ENCODE measurements at regions not wholly inside any gene's neighbourhood (a gene's known extent, or its start where the extent isn't known, plus 50 kb on each side); places are given as distances from the start of the nearest gene placed in this dataset.

GRCh38 chr16:49931266-49931665 is 75.4 kb upstream of the ZNF423 start:
- no peaks in the 10 kb centered on the region for H4K20me1 ChIP-seq (ENCODE audit: insufficient read depth, low read length)

GRCh38 chr16:49931916-49932315 is 76.0 kb upstream of the ZNF423 start:
- H3K27me3 ChIP-seq (ENCODE audit: control insufficient read depth in 2 of 2, insufficient read depth in 2 of 2, low read length in 2 of 2): no peaks in the 10 kb centered on the region
- H3K4me1 Mint-ChIP-seq: no peaks in the 10 kb centered on the region
- DNase-seq: no peak
- H3K4me1 ChIP-seq (ENCODE audit: control insufficient read depth in 1 of 2, insufficient read depth in 2 of 2, low read length in 2 of 2): no peaks in the 10 kb centered on the region
- intact Hi-C loops (cut with micrococcal nuclease): no loop called here
- H3K36me3 Mint-ChIP-seq: no peaks in the 10 kb centered on the region
- no peak overlapping the region for H3K9ac ChIP-seq (ENCODE audit: insufficient read depth, low read length, poor library complexity, severe bottlenecking)
- H3K27ac ChIP-seq (ENCODE audit: low read depth in 1 of 2, low read length in 2 of 2): no peak overlapping the region
- no peak overlapping the region for H2AFZ ChIP-seq (ENCODE audit: insufficient read depth, low read depth, low read length, poor library complexity, severe bottlenecking)
- H3K27ac Mint-ChIP-seq: no peak overlapping the region
- H3K27me3 Mint-ChIP-seq (ENCODE audit: low read depth in 3 of 3): peaks cover 0 to 4% (median 0%) of the 10 kb centered on the region in 3 donors
- H3K4me3 ChIP-seq (replicated peaks in 1 of 3; ENCODE audit: low read depth in 2 of 3, low read length in 3 of 3): no peak overlapping the region
- H3K79me2 ChIP-seq (ENCODE audit: insufficient read depth, low read length): no peaks in the 10 kb centered on the region
- H3K9me3 Mint-ChIP-seq: peaks cover 0 to 3% (median 0%) of the 10 kb centered on the region in 7 donors
- H3K9me3 ChIP-seq (replicated peaks in 1 of 2; ENCODE audit: control insufficient read depth in 1 of 2, insufficient read depth in 1 of 2, low read length in 2 of 2): no peaks in the 10 kb centered on the region
- H3K4me3 Mint-ChIP-seq: no peak overlapping the region
- no peaks in the 10 kb centered on the region for H3K36me3 ChIP-seq (replicated peaks in 1 of 2; ENCODE audit: control insufficient read depth in 1 of 2, insufficient read depth in 2 of 2, low read length in 2 of 2)
- WGBS (ENCODE audit: insufficient coverage): 88% methylated on average over 6 of the region's 10 CpGs
- no peaks in the 10 kb centered on the region for H4K20me1 ChIP-seq (ENCODE audit: insufficient read depth, low read length)
- TF ChIP-seq, protein P1, sequence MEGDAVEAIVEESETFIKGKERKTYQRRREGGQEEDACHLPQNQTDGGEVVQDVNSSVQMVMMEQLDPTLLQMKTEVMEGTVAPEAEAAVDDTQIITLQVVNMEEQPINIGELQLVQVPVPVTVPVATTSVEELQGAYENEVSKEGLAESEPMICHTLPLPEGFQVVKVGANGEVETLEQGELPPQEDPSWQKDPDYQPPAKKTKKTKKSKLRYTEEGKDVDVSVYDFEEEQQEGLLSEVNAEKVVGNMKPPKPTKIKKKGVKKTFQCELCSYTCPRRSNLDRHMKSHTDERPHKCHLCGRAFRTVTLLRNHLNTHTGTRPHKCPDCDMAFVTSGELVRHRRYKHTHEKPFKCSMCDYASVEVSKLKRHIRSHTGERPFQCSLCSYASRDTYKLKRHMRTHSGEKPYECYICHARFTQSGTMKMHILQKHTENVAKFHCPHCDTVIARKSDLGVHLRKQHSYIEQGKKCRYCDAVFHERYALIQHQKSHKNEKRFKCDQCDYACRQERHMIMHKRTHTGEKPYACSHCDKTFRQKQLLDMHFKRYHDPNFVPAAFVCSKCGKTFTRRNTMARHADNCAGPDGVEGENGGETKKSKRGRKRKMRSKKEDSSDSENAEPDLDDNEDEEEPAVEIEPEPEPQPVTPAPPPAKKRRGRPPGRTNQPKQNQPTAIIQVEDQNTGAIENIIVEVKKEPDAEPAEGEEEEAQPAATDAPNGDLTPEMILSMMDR (IDR thresholded peaks at IDR 0.05): no peak
- no peak overlapping the region for H3K4me2 ChIP-seq (replicated peaks; ENCODE audit: extremely low read depth, low read length, poor library complexity, severe bottlenecking)

More at GRCh38 chr16:49931266-49931665, 75.4 kb upstream of the ZNF423 start:
- TF ChIP-seq, protein P1 (IDR thresholded peaks at IDR 0.05): no peak
- no peaks in the 10 kb centered on the region for H3K4me1 ChIP-seq (ENCODE audit: control insufficient read depth in 1 of 2, insufficient read depth in 2 of 2, low read length in 2 of 2)
- Mint-ChIP-seq H3K4me1 (no peaks in the 10 kb centered on the region), H3K27ac (no peak overlapping the region), H3K36me3 (no peaks in the 10 kb centered on the region), H3K4me3 (no peak overlapping the region), H3K9me3 (peaks cover 0 to 3% (median 0%) of the 10 kb centered on the region in 7 donors), H3K27me3 (ENCODE audit: low read depth in 3 of 3) (peaks cover 0 to 4% (median 0%) of the 10 kb centered on the region in 3 donors)
- H3K79me2 ChIP-seq (ENCODE audit: insufficient read depth, low read length): no peaks in the 10 kb centered on the region
- H3K9me3 ChIP-seq (replicated peaks in 1 of 2; ENCODE audit: control insufficient read depth in 1 of 2, insufficient read depth in 1 of 2, low read length in 2 of 2): no peaks in the 10 kb centered on the region
- 84% methylated on average over 4 of the region's 5 CpGs for WGBS (ENCODE audit: insufficient coverage)
- intact Hi-C loops (cut with micrococcal nuclease): no loop called here
- DNase-seq: no peak
- no peak overlapping the region for H2AFZ ChIP-seq (ENCODE audit: insufficient read depth, low read depth, low read length, poor library complexity, severe bottlenecking)
- no peaks in the 10 kb centered on the region for H3K27me3 ChIP-seq (ENCODE audit: control insufficient read depth in 2 of 2, insufficient read depth in 2 of 2, low read length in 2 of 2)
- no peak overlapping the region for H3K9ac ChIP-seq (ENCODE audit: insufficient read depth, low read length, poor library complexity, severe bottlenecking)
- H3K27ac ChIP-seq (ENCODE audit: low read depth in 1 of 2, low read length in 2 of 2): no peak overlapping the region
- H3K4me2 ChIP-seq (replicated peaks; ENCODE audit: extremely low read depth, low read length, poor library complexity, severe bottlenecking): no peak overlapping the region
- H3K36me3 ChIP-seq (replicated peaks in 1 of 2; ENCODE audit: control insufficient read depth in 1 of 2, insufficient read depth in 2 of 2, low read length in 2 of 2): no peaks in the 10 kb centered on the region
- no peak overlapping the region for H3K4me3 ChIP-seq (replicated peaks in 1 of 3; ENCODE audit: low read depth in 2 of 3, low read length in 3 of 3)

Data from CD14-positive monocyte (primary cell).